Smooth muscle cell (in vitro differentiated cells): ENCODE measurements at regions not wholly inside any gene's neighbourhood (a gene's known extent, or its start where the extent isn't known, plus 50 kb on each side); places are given as distances from the start of the nearest gene placed in this dataset.

Source experiments
- DNase-seq: peaks from one replicate; lab custom pipeline; 2025; ENCODE audit not compliant: unreplicated experiment; lab: John Stamatoyannopoulos, UW
- H2AFZ ChIP-seq: fragments of 200-600 bp; sonication (generic); 2 replicates; pipeline ENCODE4 v1.6.0; 2016; ENCODE audit warnings: antibody characterized with exemption, low read depth, mild to moderate bottlenecking
- H3F3A ChIP-seq: fragments of 200-600 bp; sonication (generic); 2 replicates; pipeline ENCODE4 v1.6.0; 2017; ENCODE audit warnings: antibody characterized with exemption, low read depth
- H3K27ac ChIP-seq: fragments of 200-600 bp; sonication (generic); 2 replicates; pipeline ENCODE4 v1.5.1; 2016; ENCODE audit warnings: low read depth, mild to moderate bottlenecking
- H3K27me3 ChIP-seq: fragments of 200-600 bp; sonication (generic); 2 replicates; pipeline ENCODE4 v1.6.1; 2016; ENCODE audit warnings: low read depth, mild to moderate bottlenecking
- H3K36me3 ChIP-seq: fragments of 200-600 bp; sonication (generic); 2 replicates; pipeline ENCODE4 v1.5.1; 2016; ENCODE audit warnings: low read depth
- H3K4me1 ChIP-seq: fragments of 200-600 bp; sonication (generic); 2 replicates; pipeline ENCODE4 v1.5.1; 2016; ENCODE audit warnings: low read depth
- H3K4me2 ChIP-seq: fragments of 200-600 bp; sonication (generic); 2 replicates; pipeline ENCODE4 v1.6.0; 2016; ENCODE audit warnings: mild to moderate bottlenecking
- H3K4me3 ChIP-seq: fragments of 200-600 bp; sonication (generic); 2 replicates; pipeline ENCODE4 v1.5.1; 2016; ENCODE audit warnings: mild to moderate bottlenecking
- H3K79me2 ChIP-seq: fragments of 200-600 bp; sonication (generic); 2 replicates; pipeline ENCODE4 v1.6.0; 2016; ENCODE audit warnings: low read depth, mild to moderate bottlenecking
- H3K9ac ChIP-seq: fragments of 200-600 bp; sonication (generic); 2 replicates; pipeline ENCODE4 v1.6.0; 2016; ENCODE audit warnings: low read depth
- H3K9me3 ChIP-seq: fragments of 200-600 bp; sonication (generic); replicated peaks from 2 replicates; pipeline ENCODE4 v1.5.1; 2016; ENCODE audit warnings: low read depth
- H4K20me1 ChIP-seq: fragments of 200-600 bp; sonication (generic); 2 replicates; pipeline ENCODE4 v1.6.0; 2016; ENCODE audit warnings: low read depth
- CTCF ChIP-seq: fragments of 200-600 bp; sonication (generic); IDR thresholded peaks from 2 replicates; pipeline ENCODE4 v1.5.1; 2017; ENCODE audit warnings: borderline replicate concordance, mild to moderate bottlenecking, antibody characterized with exemption; ENCODE audit not compliant: insufficient read depth, poor library complexity, severe bottlenecking
- whole genome bisulfite sequencing: methylation state at CpG from one replicate; pipeline ENCODE4 v1.1.7; 2016; ENCODE audit warnings: low lambda C conversion rate; 5-methylcytosine and 5-hydroxymethylcytosine counted together

DNA sequence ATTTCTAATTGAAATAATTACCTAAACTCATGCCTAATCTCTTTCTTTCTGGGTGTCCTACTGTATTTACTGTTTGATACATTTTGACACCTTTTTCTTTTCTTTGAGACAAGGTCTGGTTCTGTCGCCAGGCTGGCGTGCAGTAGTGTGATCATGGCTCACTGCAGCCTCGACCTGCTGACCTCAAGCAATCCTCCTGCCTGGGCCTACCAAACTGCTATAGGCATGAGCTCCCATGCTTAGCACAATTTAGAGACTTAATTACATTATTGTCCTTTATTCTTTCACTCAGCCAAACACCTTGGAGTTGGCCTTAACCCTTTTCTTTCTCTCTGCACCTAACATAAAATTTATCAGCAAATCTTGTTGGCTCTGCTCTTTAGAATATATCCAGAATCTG, 139.8 kb upstream of the KIF26B start:
- no peak for TF ChIP-seq CTCF
- H3K27me3 ChIP-seq, result no peaks in the 10 kb centered on the region
- no peak for DNase-seq
- WGBS, result 99% methylated on average over 3 of the region's 3 CpGs
- H3K36me3 ChIP-seq, result no peaks in the 10 kb centered on the region
- no peaks in the 10 kb centered on the region for H3F3A ChIP-seq
- H3K4me1 ChIP-seq, result peaks cover 6% of the 10 kb centered on the region
- H3K4me2 ChIP-seq, result no peak overlapping the region
- H3K27ac ChIP-seq, result no peak overlapping the region
- no peaks in the 10 kb centered on the region for H3K9me3 ChIP-seq
- no peaks in the 10 kb centered on the region for H4K20me1 ChIP-seq
- no peak overlapping the region for H3K9ac ChIP-seq
- H2AFZ ChIP-seq, result no peak overlapping the region
- peaks cover 6% of the 10 kb centered on the region for H3K79me2 ChIP-seq
- H3K4me3 ChIP-seq, result no peak overlapping the region

GRCh38 chr1:245014247-245015029, 140.3 kb upstream of the KIF26B start:
- Histone ChIP-seq H3K4me2 (no peak overlapping the region), H3F3A (no peaks in the 10 kb centered on the region), H3K27me3 (no peaks in the 10 kb centered on the region), H3K9me3 (no peaks in the 10 kb centered on the region), H3K4me1 (peaks cover 6% of the 10 kb centered on the region), H4K20me1 (no peaks in the 10 kb centered on the region), H2AFZ (no peak overlapping the region), H3K79me2 (peaks cover 6% of the 10 kb centered on the region), H3K27ac (no peak overlapping the region), H3K9ac (no peak overlapping the region), H3K36me3 (no peaks in the 10 kb centered on the region), H3K4me3 (no peak overlapping the region)
- 94% methylated on average over 3 of the region's 3 CpGs for WGBS
- TF ChIP-seq CTCF, result no peak
- DNase-seq, result no peak

GRCh38 chr1:245010018-245010614, 144.7 kb upstream of the KIF26B start:
- Histone ChIP-seq H3K79me2 (peaks cover 5% of the 10 kb centered on the region), H3K9me3 (no peaks in the 10 kb centered on the region)

More at GRCh38 chr1:245010018-245010614, 144.7 kb upstream of the KIF26B start:
- TF ChIP-seq CTCF, result no peak
- no peak overlapping the region for H3K27ac ChIP-seq
- no peaks in the 10 kb centered on the region for H4K20me1 ChIP-seq
- no peaks in the 10 kb centered on the region for H3K36me3 ChIP-seq
- DNase-seq, result no peak
- no peak overlapping the region for H3K4me3 ChIP-seq
- no peak overlapping the region for H3K9ac ChIP-seq
- H3F3A ChIP-seq, result no peaks in the 10 kb centered on the region
- no peaks in the 10 kb centered on the region for H3K4me1 ChIP-seq
- H3K27me3 ChIP-seq, result no peaks in the 10 kb centered on the region
- H2AFZ ChIP-seq, result no peak overlapping the region
- no peak overlapping the region for H3K4me2 ChIP-seq
- 94% methylated on average over 8 of the region's 8 CpGs for WGBS
